K562 (cell line): ENCODE measurements at regions not wholly inside any gene's neighbourhood (a gene's known extent, or its start where the extent isn't known, plus 50 kb on each side); places are given as distances from the start of the nearest gene placed in this dataset.

Experiments
- CREM ChIP-seq: IDR thresholded peaks from 2 replicates; pipeline ENCODE4 v1.6.1; 2014; ENCODE audit warnings: antibody characterized with exemption, low read depth
- DPF2 ChIP-seq: fragments of 450-650 bp; IDR thresholded peaks from 2 replicates; pipeline ENCODE4 v1.6.1; 2016
- POLR2AphosphoS5 ChIP-seq: IDR thresholded peaks from 2 replicates; pipeline ENCODE4 v1.6.1; 2011; ENCODE audit warnings: mild to moderate bottlenecking, low read depth, low read length, moderate library complexity; ENCODE audit not compliant: control insufficient read depth, insufficient read depth
- ZNF133 ChIP-seq: fragments of 250-450 bp; sonication (Bioruptor Pico); IDR thresholded peaks from 2 replicates; pipeline ENCODE4 v1.4.0; 2020; ENCODE audit warnings: mild to moderate bottlenecking
- ZNF639 ChIP-seq, 2 experiments: fragments of 200-800 bp in 1 of 2; sonication (Bioruptor generic) in 1 of 2; sonication (generic) in 1 of 2; formaldehyde crosslinking in 1 of 2; IDR thresholded peaks in 1 of 2; conservative IDR thresholded peaks in 1 of 2; 2 replicates each; pipeline versions ENCODE4 v1.5.0 to v1.6.1; 2016 to 2020; ENCODE audit warnings: missing compliant biosample characterization in 1 of 2, missing genetic modification characterization in 1 of 2, missing genetic modification reagents in 1 of 2

GRCh38 chr5:100434815-100435214 is 100.4 kb upstream of the FAM174A start:
- TF ChIP-seq POLR2AphosphoS5 (no peak), ZNF133 (CRISPR knock-in tag) (no peak), DPF2 (no peak), CREM (no peak), ZNF639 (CRISPR knock-in tag; conservative IDR thresholded peaks at IDR 0.05 in 1 of 2, IDR thresholded peaks at IDR 0.05 in 1 of 2) (no peak)
